GM23338 (cell line): ENCODE measurements at regions not wholly inside any gene's neighbourhood (a gene's known extent, or its start where the extent isn't known, plus 50 kb on each side); places are given as distances from the start of the nearest gene placed in this dataset.

ENCODE experiments used
- ATAC-seq: fragments of 200-7000 bp; cut with Tn5 transposase; 3 replicates; pipeline ENCODE4 v1.9.1; 2020
- DNase-seq: peaks from one replicate; pipeline ENCODE4 v3.0.0-alpha.2; 2015; ENCODE audit warnings: low spot score
- H2AFZ ChIP-seq: fragments of 200-600 bp; sonication (generic); 2 replicates; pipeline ENCODE4 v1.8.0; 2016; ENCODE audit warnings: antibody characterized with exemption, mild to moderate bottlenecking, moderate library complexity
- H3F3A ChIP-seq: fragments of 200-600 bp; sonication (generic); replicated peaks from 2 replicates; pipeline ENCODE4 v1.8.0; 2017; ENCODE audit warnings: antibody characterized with exemption, mixed run types, low read depth
- H3K27ac ChIP-seq: fragments of 200-600 bp; sonication (generic); 2 replicates; pipeline ENCODE4 v1.6.1; 2016; ENCODE audit warnings: low read depth
- H3K27me3 ChIP-seq: fragments of 200-600 bp; sonication (generic); 2 replicates; pipeline ENCODE4 v1.8.0; 2016; ENCODE audit warnings: mild to moderate bottlenecking, mixed run types, moderate library complexity; ENCODE audit not compliant: insufficient read depth
- H3K36me3 ChIP-seq: fragments of 200-600 bp; sonication (generic); 2 replicates; pipeline ENCODE4 v1.8.0; 2016; ENCODE audit warnings: mild to moderate bottlenecking; ENCODE audit not compliant: insufficient read depth
- H3K4me1 ChIP-seq: fragments of 200-600 bp; sonication (generic); 2 replicates; pipeline ENCODE4 v1.8.0; 2016; ENCODE audit warnings: mild to moderate bottlenecking, moderate library complexity; ENCODE audit not compliant: insufficient read depth
- H3K4me2 ChIP-seq: fragments of 200-600 bp; sonication (generic); 2 replicates; pipeline ENCODE4 v1.7.1; 2017; ENCODE audit warnings: mixed run types
- H3K4me3 ChIP-seq: fragments of 200-600 bp; sonication (generic); 2 replicates; pipeline ENCODE4 v1.6.1; 2016; ENCODE audit warnings: mixed run types
- H3K79me2 ChIP-seq: fragments of 200-600 bp; sonication (generic); replicated peaks from 2 replicates; pipeline ENCODE4 v1.8.0; 2017; ENCODE audit warnings: mild to moderate bottlenecking; ENCODE audit not compliant: insufficient read depth
- H3K9me2 ChIP-seq: fragments of 200-600 bp; sonication (generic); 2 replicates; pipeline ENCODE4 v1.8.0; 2017; ENCODE audit not compliant: insufficient read depth
- H4K20me1 ChIP-seq: fragments of 200-600 bp; sonication (generic); replicated peaks from 2 replicates; pipeline ENCODE4 v1.8.0; 2017; ENCODE audit warnings: mild to moderate bottlenecking; ENCODE audit not compliant: insufficient read depth
- H3K27ac Mint-ChIP-seq: 2 replicates; pipeline ENCODE4 v1.8.0; 2020; ENCODE audit warnings: inconsistent platforms, mild to moderate bottlenecking, moderate library complexity, mixed read lengths
- H3K27me3 Mint-ChIP-seq: 3 replicates; pipeline ENCODE4 v1.8.0; 2022; ENCODE audit warnings: low read depth, mild to moderate bottlenecking, moderate library complexity, mixed read lengths, inconsistent platforms; ENCODE audit not compliant: insufficient read depth, poor library complexity
- H3K36me3 Mint-ChIP-seq: 3 replicates; pipeline ENCODE4 v1.8.0; 2021; ENCODE audit warnings: low read depth, mild to moderate bottlenecking, inconsistent platforms, moderate library complexity, mixed read lengths
- H3K4me1 Mint-ChIP-seq: 3 replicates; pipeline ENCODE4 v1.8.0; 2020; ENCODE audit warnings: mild to moderate bottlenecking, inconsistent platforms, mixed read lengths
- H3K4me3 Mint-ChIP-seq: 3 replicates; pipeline ENCODE4 v1.8.0; 2021; ENCODE audit warnings: moderate library complexity, mild to moderate bottlenecking, inconsistent platforms, mixed read lengths
- H3K9me3 Mint-ChIP-seq: 3 replicates; pipeline ENCODE4 v1.8.0; 2020; ENCODE audit warnings: moderate library complexity, mild to moderate bottlenecking, inconsistent platforms, mixed read lengths
- CREB1 ChIP-seq: fragments of 250-450 bp; sonication (Bioruptor Pico); IDR thresholded peaks from 2 replicates; pipeline ENCODE4 v1.5.0; 2020; ENCODE audit warnings: low read depth, mild to moderate bottlenecking, moderate library complexity
- ETS1 ChIP-seq: IDR thresholded peaks from 2 replicates; pipeline ENCODE4 v1.6.1; 2016; ENCODE audit warnings: antibody characterized with exemption
- EZH2phosphoT487 ChIP-seq: fragments of 200-600 bp; sonication (generic); IDR thresholded peaks from one replicate; pipeline ENCODE4 v1.8.1; 2018; ENCODE audit warnings: antibody characterized with exemption; ENCODE audit not compliant: unreplicated experiment
- JUNB ChIP-seq: IDR thresholded peaks from one replicate; pipeline ENCODE4 v1.6.1; 2016; ENCODE audit warnings: antibody characterized with exemption; ENCODE audit not compliant: unreplicated experiment
- NANOG ChIP-seq: IDR thresholded peaks from 2 replicates; pipeline ENCODE4 v1.6.1; 2016; ENCODE audit warnings: antibody characterized with exemption, borderline replicate concordance
- POLR2AphosphoS5 ChIP-seq: IDR thresholded peaks from 2 replicates; pipeline ENCODE4 v1.6.1; 2016; ENCODE audit warnings: antibody characterized with exemption, low read depth
- REST ChIP-seq: IDR thresholded peaks from one replicate; pipeline ENCODE4 v1.6.1; 2018; ENCODE audit warnings: antibody characterized with exemption; ENCODE audit not compliant: unreplicated experiment
- STAT1 ChIP-seq: IDR thresholded peaks from one replicate; pipeline ENCODE4 v1.6.1; 2016; ENCODE audit warnings: antibody characterized with exemption; ENCODE audit not compliant: unreplicated experiment
- ZNF114 ChIP-seq: fragments of 250-450 bp; sonication (Bioruptor Pico); IDR thresholded peaks from 2 replicates; pipeline ENCODE4 v1.5.0; 2020; ENCODE audit warnings: mild to moderate bottlenecking, moderate library complexity
- ZNF331 ChIP-seq: fragments of 250-450 bp; sonication (Bioruptor Pico); IDR thresholded peaks from 2 replicates; pipeline ENCODE4 v1.5.0; 2020; ENCODE audit warnings: low read depth, mild to moderate bottlenecking, moderate library complexity
- TF ChIP-seq, protein P1 (sequence below), 2 experiments: fragments of 200-600 bp in 1 of 2; sonication (generic) in 1 of 2; conservative IDR thresholded peaks; 2 replicates each; pipeline versions ENCODE4 v1.5.1 to v1.6.1; 2016 to 2017; ENCODE audit warnings: antibody characterized with exemption in 2 of 2, low read depth in 2 of 2, mild to moderate bottlenecking in 2 of 2, moderate library complexity in 1 of 2
- TF ChIP-seq, protein P2 (sequence below): fragments of 250-450 bp; sonication (Bioruptor Pico); IDR thresholded peaks from 2 replicates; pipeline ENCODE4 v1.5.0; 2020; ENCODE audit warnings: mild to moderate bottlenecking, moderate library complexity

DNA sequence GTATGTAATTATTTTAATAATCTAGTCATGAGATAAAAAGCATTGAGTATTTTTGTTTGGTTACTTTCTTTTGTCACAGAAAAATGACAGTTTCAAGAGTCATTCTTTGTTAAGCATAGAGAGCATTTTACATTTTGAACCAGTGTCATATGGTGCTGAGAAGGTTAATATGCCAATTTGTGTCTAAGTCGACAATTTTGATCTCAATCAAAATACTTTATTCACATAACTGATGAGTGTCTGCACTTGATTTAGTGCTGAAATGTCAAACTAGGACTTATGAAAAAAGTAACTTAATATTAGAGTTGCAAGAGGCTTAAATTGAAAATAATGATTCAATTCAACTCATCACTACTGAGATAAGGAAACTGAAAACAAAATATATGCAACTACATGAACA is 1804.6 kb upstream of the ACO1 start (continued):
- TF ChIP-seq ETS1 (no peak), POLR2AphosphoS5 (no peak), JUNB (no peak), STAT1 (no peak), ZNF114 (CRISPR knock-in tag) (no peak)
- TF ChIP-seq, protein P1, sequence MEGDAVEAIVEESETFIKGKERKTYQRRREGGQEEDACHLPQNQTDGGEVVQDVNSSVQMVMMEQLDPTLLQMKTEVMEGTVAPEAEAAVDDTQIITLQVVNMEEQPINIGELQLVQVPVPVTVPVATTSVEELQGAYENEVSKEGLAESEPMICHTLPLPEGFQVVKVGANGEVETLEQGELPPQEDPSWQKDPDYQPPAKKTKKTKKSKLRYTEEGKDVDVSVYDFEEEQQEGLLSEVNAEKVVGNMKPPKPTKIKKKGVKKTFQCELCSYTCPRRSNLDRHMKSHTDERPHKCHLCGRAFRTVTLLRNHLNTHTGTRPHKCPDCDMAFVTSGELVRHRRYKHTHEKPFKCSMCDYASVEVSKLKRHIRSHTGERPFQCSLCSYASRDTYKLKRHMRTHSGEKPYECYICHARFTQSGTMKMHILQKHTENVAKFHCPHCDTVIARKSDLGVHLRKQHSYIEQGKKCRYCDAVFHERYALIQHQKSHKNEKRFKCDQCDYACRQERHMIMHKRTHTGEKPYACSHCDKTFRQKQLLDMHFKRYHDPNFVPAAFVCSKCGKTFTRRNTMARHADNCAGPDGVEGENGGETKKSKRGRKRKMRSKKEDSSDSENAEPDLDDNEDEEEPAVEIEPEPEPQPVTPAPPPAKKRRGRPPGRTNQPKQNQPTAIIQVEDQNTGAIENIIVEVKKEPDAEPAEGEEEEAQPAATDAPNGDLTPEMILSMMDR (conservative IDR thresholded peaks at IDR 0.05; ENCODE audit: low read depth in 2 of 2) = no peak

GRCh38 chr9:30582240-30582639 is 1802.2 kb upstream of the ACO1 start:
- Histone ChIP-seq H3K27ac (no peak overlapping the region), H3K4me1 (no peaks in the 10 kb centered on the region), H3K27me3 (no peaks in the 10 kb centered on the region), H3K4me2 (no peak overlapping the region), H3K9me2 (no peaks in the 10 kb centered on the region), H4K20me1 (no peaks in the 10 kb centered on the region), H3K36me3 (no peaks in the 10 kb centered on the region), H3F3A (no peaks in the 10 kb centered on the region), H3K79me2 (no peaks in the 10 kb centered on the region), H3K4me3 (no peak overlapping the region), H2AFZ (no peak overlapping the region)
- no peaks in the 10 kb centered on the region for H3K27me3 Mint-ChIP-seq
- ATAC-seq (no peak), DNase-seq (no peak)
- H3K27ac Mint-ChIP-seq = no peak overlapping the region
- no peaks in the 10 kb centered on the region for H3K4me1 Mint-ChIP-seq
- H3K4me3 Mint-ChIP-seq = no peak overlapping the region
- no peaks in the 10 kb centered on the region for H3K9me3 Mint-ChIP-seq
- H3K36me3 Mint-ChIP-seq = no peaks in the 10 kb centered on the region
- TF ChIP-seq EZH2phosphoT487 (no peak), ETS1 (no peak), ZNF114 (CRISPR knock-in tag) (no peak), ZNF331 (CRISPR knock-in tag) (no peak), STAT1 (no peak), REST (no peak), CREB1 (CRISPR knock-in tag) (no peak), JUNB (no peak), NANOG (no peak)
- TF ChIP-seq, protein P2, sequence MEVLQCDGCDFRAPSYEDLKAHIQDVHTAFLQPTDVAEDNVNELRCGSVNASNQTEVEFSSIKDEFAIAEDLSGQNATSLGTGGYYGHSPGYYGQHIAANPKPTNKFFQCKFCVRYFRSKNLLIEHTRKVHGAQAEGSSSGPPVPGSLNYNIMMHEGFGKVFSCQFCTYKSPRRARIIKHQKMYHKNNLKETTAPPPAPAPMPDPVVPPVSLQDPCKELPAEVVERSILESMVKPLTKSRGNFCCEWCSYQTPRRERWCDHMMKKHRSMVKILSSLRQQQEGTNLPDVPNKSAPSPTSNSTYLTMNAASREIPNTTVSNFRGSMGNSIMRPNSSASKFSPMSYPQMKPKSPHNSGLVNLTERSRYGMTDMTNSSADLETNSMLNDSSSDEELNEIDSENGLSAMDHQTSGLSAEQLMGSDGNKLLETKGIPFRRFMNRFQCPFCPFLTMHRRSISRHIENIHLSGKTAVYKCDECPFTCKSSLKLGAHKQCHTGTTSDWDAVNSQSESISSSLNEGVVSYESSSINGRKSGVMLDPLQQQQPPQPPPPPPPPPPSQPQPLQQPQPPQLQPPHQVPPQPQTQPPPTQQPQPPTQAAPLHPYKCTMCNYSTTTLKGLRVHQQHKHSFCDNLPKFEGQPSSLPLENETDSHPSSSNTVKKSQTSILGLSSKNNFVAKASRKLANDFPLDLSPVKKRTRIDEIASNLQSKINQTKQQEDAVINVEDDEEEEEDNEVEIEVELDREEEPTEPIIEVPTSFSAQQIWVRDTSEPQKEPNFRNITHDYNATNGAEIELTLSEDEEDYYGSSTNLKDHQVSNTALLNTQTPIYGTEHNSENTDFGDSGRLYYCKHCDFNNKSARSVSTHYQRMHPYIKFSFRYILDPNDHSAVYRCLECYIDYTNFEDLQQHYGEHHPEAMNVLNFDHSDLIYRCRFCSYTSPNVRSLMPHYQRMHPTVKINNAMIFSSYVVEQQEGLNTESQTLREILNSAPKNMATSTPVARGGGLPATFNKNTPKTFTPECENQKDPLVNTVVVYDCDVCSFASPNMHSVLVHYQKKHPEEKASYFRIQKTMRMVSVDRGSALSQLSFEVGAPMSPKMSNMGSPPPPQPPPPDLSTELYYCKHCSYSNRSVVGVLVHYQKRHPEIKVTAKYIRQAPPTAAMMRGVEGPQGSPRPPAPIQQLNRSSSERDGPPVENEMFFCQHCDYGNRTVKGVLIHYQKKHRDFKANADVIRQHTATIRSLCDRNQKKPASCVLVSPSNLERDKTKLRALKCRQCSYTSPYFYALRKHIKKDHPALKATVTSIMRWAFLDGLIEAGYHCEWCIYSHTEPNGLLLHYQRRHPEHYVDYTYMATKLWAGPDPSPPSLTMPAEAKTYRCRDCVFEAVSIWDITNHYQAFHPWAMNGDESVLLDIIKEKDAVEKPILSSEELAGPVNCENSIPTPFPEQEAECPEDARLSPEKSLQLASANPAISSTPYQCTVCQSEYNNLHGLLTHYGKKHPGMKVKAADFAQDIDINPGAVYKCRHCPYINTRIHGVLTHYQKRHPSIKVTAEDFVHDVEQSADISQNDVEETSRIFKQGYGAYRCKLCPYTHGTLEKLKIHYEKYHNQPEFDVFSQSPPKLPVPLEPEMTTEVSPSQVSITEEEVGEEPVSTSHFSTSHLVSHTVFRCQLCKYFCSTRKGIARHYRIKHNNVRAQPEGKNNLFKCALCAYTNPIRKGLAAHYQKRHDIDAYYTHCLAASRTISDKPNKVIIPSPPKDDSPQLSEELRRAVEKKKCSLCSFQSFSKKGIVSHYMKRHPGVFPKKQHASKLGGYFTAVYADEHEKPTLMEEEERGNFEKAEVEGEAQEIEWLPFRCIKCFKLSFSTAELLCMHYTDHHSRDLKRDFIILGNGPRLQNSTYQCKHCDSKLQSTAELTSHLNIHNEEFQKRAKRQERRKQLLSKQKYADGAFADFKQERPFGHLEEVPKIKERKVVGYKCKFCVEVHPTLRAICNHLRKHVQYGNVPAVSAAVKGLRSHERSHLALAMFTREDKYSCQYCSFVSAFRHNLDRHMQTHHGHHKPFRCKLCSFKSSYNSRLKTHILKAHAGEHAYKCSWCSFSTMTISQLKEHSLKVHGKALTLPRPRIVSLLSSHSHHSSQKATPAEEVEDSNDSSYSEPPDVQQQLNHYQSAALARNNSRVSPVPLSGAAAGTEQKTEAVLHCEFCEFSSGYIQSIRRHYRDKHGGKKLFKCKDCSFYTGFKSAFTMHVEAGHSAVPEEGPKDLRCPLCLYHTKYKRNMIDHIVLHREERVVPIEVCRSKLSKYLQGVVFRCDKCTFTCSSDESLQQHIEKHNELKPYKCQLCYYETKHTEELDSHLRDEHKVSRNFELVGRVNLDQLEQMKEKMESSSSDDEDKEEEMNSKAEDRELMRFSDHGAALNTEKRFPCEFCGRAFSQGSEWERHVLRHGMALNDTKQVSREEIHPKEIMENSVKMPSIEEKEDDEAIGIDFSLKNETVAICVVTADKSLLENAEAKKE (CRISPR knock-in tag) = no peak
